KBM-7 (cell line): ENCODE measurements at regions not wholly inside any gene's neighbourhood (a gene's known extent, or its start where the extent isn't known, plus 50 kb on each side); places are given as distances from the start of the nearest gene placed in this dataset.

Source experiments
- DNase-seq: peaks from one replicate; pipeline ENCODE4 v3.0.0-alpha.2; 2015
- in situ Hi-C: fragments of 300-500 bp; cut with MboI; formaldehyde crosslinking; loops from 2 replicates; pipeline ENCODE4 v1.14.3; 2020; ENCODE audit warnings: low sequenced_read_pairs, low pct_unique_long_range_greater_than_20kb, mixed read lengths

GRCh38 chr5:96093340-96093739 is 131.7 kb upstream of the ELL2 start:
- DNase-seq: no peak
- in situ Hi-C loops: no loop called here

GRCh38 chr5:96091874-96092273 is 130.2 kb upstream of the ELL2 start:
- in situ Hi-C loops: no loop called here
- DNase-seq: no peak

GRCh38 chr5:96090215-96090614 is 128.6 kb upstream of the ELL2 start:
- in situ Hi-C loops: no loop called here
- no peak for DNase-seq

GRCh38 chr5:96088706-96089498 is 127.3 kb upstream of the ELL2 start:
- no peak for DNase-seq
- in situ Hi-C loops: no loop called here

GRCh38 chr5:96087939-96088338 is 126.3 kb upstream of the ELL2 start:
- DNase-seq: no peak
- in situ Hi-C loops: no loop called here

- in situ Hi-C loops: no loop called here
- no peak for DNase-seq
Observed at GRCh38 chr5:96084874-96085506, 123.3 kb upstream of the ELL2 start.

GRCh38 chr5:96083361-96083881 is 121.8 kb upstream of the ELL2 start:
- in situ Hi-C loops: no loop called here
- no peak for DNase-seq

GRCh38 chr5:96081276-96081858 is 119.7 kb upstream of the ELL2 start:
- no peak for DNase-seq

GRCh38 chr5:96080557-96080956 is 118.9 kb upstream of the ELL2 start:
- in situ Hi-C loops: no loop called here
- DNase-seq: no peak

More at GRCh38 chr5:96081276-96081858, 119.7 kb upstream of the ELL2 start:
- in situ Hi-C loops: no loop called here

- in situ Hi-C loops: no loop called here
- DNase-seq: no peak
Observed at GRCh38 chr5:96079962-96080361, 118.3 kb upstream of the ELL2 start.

- in situ Hi-C loops: no loop called here
- DNase-seq: no peak
Observed at GRCh38 chr5:96079075-96079474, 117.4 kb upstream of the ELL2 start.

GRCh38 chr5:96076451-96076850 is 114.8 kb upstream of the ELL2 start:
- DNase-seq: no peak
- in situ Hi-C loops: no loop called here

GRCh38 chr5:96075579-96076289 is 114.1 kb upstream of the ELL2 start:
- DNase-seq: no peak
- in situ Hi-C loops: no loop called here

- DNase-seq: no peak
- in situ Hi-C loops: no loop called here
Observed at GRCh38 chr5:96074870-96075269, 113.2 kb upstream of the ELL2 start.

GRCh38 chr5:96074460-96074859 is 112.8 kb upstream of the ELL2 start:
- in situ Hi-C loops: no loop called here
- DNase-seq: no peak

- in situ Hi-C loops: no loop called here
- DNase-seq: no peak
Observed at GRCh38 chr5:96072791-96073165, 111.1 kb upstream of the ELL2 start.

- in situ Hi-C loops: no loop called here
- no peak for DNase-seq
Observed at GRCh38 chr5:96072138-96072790, 110.6 kb upstream of the ELL2 start.

- in situ Hi-C loops: no loop called here
- DNase-seq: peak; percentile 19
Observed at GRCh38 chr5:96070622-96071225, 109.1 kb upstream of the ELL2 start.
